Right kidney (tissue), 1 donor: ENCODE measurements at regions not wholly inside any gene's neighbourhood (a gene's known extent, or its start where the extent isn't known, plus 50 kb on each side); places are given as distances from the start of the nearest gene placed in this dataset.
"Not testable (repeated sequence)": the region's sequence is repeated elsewhere in the genome, so short reads cannot be mapped to it uniquely, and the experiment has no call there.

ENCODE experiments used
- DNase-seq: peaks from one replicate; pipeline ENCODE4 v3.0.0-alpha.2; 2016

DNA sequence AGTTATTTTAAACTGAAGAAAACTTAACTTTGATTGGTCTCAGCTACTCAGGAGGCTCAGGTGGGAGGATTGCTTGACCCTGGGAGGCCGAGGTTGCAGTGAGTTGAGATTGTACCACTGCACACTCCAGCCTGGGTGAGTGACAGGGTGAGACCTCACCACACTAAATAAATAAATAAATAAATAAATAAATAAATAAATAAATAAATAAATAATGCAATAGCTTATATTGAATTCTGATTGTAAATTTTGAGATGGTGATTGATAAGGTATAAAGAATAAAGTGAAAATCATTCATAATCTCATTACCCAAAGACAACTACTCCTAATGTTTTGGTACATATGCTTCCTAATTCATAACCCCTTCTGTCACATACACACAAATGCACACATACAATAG, 58.1 kb downstream of the TUBA3C start:
- DNase-seq = no peak

GRCh38 chr13:19117913-19118739, 63.5 kb downstream of the TUBA3C start:
- DNase-seq = no peak

- not testable (repeated sequence) for DNase-seq
Observed at GRCh38 chr13:19109225-19109624, 72.4 kb downstream of the TUBA3C start.

DNA sequence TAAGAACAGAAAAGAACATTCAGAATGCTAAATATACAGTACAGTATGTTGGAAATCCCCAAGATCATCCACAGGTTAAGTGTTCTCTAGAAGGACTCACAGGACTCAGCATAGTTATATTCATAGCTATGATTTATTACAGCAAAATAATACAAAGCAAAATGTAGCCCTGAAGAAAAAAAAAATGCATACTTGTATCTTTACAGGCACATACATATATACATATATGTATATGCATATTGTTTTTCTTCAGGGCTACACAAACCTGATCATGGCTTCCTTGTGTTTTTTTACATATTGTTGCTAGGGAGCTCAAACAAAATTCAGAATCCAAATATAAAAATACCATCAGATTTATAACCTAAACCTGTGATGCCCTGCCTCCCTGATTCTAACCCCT, 78.5 kb downstream of the TUBA3C start:
- no peak for DNase-seq

GRCh38 chr13:19093369-19093768, 88.3 kb downstream of the TUBA3C start:
- no peak for DNase-seq

DNA sequence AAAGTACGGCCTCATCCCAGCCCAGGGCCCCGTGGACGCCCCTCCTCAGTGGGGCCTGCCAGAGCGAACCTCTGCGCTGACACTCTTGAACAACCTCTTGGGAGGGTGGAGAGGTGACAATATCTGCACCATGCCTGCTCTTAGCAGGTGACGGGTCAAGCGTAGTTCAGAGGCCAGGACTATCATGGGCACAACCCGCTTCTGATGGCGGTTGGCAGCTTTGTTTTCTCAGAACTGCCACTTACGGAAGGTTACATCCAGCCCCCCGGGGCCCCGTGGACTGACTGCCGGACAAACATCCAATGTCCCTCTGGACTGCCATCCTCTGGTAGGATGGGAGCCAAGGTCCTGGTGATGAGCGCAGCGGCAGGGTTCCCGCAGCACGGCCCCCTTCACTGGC, 91.1 kb downstream of the TUBA3C start:
- no peak for DNase-seq

GRCh38 chr13:19089315-19089714, 92.3 kb downstream of the TUBA3C start:
- no peak for DNase-seq

DNA sequence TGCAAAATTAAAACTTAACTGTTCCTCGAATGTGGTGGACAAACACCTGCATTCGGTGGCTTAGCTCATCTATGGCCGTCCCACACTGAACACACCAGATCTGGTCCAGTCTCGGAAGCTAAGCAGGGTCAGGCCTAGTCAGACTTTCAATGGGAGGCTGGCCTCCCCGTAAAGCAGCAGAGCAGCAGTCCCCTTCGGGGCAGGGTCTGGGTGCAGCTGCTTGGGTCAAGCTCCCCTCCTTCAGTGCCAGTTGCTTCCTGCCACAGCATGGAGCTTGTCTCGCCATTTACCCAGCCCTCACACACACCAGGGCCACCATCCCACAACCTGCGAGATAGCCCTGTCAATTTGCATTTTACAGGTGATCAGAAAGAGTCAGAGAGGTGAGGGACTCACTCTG, 93.2 kb downstream of the TUBA3C start:
- DNase-seq = no peak

DNA sequence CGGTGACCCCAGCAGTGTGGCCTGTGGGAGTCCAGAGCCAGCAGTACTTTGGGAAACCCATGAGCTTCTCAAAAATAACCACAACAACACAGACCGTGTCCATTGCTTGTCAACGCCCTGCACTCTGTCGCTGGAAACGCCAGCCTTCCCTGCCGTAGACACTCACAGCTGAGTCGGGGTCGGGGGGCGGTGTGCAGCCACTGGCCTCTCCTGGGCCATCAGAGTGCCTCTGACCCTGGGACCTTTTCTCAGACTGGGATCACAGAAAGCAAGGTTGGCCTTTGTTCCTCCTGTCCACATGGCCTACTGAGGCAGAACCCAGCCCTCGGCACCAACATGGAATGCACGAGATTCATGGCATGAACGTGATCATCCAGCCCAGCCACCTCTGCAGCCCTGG, 95.7 kb downstream of the TUBA3C start:
- DNase-seq = no peak

GRCh38 chr13:19085258-19085657, 96.4 kb downstream of the TUBA3C start:
- no peak for DNase-seq

DNA sequence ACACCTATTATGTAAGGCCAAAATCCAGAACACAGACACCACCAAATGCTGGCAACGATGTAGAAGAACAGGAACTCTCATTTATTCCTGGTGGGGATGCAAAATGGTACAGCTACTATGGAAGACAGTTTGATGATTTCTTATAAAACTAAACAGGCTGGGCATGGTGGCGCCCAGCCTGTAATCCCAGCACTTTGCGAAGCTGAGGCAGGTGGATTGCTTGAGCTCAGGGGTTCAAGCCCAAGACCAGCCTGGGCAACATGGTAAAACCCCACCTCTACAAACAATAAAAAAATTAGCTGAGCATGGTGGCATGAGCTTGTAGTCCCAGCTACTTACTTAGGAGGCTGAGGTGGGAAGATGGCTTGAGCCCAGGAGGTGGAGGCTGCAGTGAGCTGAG, 98.3 kb downstream of the TUBA3C start:
- DNase-seq = no peak

- no peak for DNase-seq
Observed at GRCh38 chr13:19075418-19075817, 106.2 kb downstream of the TUBA3C start.

GRCh38 chr13:19074519-19074918, 107.1 kb downstream of the TUBA3C start:
- DNase-seq = no peak

- DNase-seq = not testable (repeated sequence)
Observed at GRCh38 chr13:19074106-19074505, 107.5 kb downstream of the TUBA3C start.

DNA sequence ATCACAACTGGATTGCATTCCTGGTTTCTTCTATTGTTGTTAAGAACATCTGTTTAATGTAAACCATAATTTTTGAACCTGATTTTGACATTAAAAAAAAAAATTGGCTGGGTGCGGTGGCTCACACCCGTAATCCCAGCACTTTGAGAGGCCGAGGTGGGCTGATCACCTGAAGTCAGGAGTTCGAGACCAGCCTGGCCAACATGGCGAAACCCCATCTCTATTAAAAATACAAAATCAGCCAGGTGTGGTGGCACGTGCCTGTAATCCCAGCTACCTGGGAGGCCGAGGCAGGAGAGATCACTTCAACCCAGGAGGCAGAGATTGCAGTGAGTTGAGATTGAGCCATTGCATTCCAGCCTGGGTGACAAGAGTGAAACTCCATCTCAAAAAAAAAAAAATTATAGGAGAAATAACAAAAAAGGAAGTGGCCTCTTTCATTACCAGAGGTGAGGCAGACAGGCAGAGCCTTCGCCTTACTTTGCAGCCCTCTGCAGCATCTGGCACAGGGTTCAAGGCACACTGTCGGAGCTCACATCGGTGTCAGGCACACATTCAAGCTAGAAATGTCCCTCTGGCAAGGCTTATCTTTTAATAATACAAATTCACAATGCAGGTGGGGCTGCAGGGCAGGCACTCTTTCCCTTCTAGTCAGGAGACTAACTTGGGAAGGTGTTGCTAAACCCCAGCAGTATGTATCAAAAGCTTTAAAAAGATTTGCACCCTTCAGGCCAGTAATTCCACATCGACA, 108.5 kb downstream of the TUBA3C start:
- DNase-seq = not testable (repeated sequence)

GRCh38 chr13:19072543-19072942, 109.1 kb downstream of the TUBA3C start:
- no peak for DNase-seq

- DNase-seq = no peak
Observed at GRCh38 chr13:19071161-19071936, 110.3 kb downstream of the TUBA3C start.

DNA sequence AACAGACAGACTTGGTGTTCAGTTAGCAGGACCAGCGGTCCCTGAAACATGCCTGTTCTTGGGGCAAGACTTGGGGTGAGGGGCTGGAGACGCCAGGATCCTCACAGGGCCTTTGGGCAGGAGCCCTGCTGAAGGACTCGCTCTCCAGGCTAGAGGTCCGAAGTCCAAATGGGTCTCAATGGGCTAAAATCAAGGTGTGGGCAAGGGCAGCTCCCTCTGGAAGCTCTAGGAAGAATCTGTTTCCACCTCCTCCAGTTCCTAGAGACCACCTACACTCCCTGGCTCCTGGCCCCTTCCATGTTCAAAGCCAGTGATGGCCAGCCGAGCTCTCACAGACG, 111.3 kb downstream of the TUBA3C start:
- no peak for DNase-seq

DNA sequence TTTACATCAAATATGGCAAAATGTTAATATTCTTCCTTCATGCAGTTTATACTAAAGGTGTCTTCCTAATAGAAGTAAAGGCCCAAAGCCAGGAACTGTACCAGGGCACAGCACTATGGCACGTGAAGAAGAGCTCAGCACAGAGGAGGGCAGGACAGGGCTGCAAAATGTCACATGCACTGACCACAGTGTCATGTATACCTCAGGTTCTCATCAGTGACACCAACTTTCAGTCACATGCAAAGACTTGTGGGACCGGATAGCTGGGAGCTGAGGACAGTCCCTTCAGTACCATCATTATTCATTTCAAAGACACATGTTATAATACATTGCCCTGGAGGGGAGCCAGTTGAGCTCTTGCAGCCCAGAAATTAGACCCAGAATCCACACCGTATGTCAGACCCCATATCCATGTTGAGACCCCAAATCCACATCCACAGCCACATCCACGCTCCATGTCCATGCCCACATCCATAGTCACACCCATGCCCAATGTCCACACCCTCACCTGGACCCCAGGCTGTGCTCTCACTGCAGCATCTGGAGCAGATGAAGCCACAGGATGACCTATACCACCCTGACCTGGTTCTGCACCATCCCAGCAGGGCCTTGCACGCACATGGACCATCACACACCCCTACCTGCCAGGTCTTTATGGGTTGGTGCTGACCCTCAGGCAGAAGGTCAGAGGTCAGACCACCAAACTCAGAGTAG, 111.8 kb downstream of the TUBA3C start:
- DNase-seq = no peak

- DNase-seq = no peak
Observed at GRCh38 chr13:19068691-19069090, 112.9 kb downstream of the TUBA3C start.

GRCh38 chr13:19067767-19068166, 113.9 kb downstream of the TUBA3C start:
- DNase-seq = no peak

DNA sequence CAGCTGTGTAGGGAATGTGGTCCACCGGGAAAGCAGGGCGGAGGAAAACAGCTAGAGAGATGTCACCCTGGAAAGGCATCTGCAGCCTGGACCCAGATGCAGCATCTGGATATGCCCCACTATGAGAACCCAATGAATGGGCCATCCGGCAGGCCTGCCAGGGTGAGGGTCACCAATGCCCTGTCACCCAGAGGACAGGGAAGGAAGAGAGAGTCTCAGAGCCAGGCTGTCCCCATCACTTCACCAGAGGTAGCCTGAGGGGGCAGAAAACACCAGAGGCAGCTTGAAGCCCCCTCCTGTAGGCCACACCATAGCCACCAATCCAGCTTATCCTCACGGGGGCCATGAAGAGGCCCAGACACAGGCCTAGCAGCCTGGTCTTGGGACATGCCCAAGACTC, 118.8 kb downstream of the TUBA3C start:
- DNase-seq = no peak
